IMR-90 (cell line): ENCODE measurements at regions not wholly inside any gene's neighbourhood (a gene's known extent, or its start where the extent isn't known, plus 50 kb on each side); places are given as distances from the start of the nearest gene placed in this dataset.

Experiments
- ATAC-seq: fragments of 200-7000 bp; cut with Tn5 transposase; 2 replicates; pipeline ENCODE4 v1.9.1; 2020; ENCODE audit warnings: low read depth, mild to moderate bottlenecking, moderate library complexity
- BruUV-seq: library from RNA; stranded (reverse); fragments of 400-500 nt; replicated peaks from 2 replicates; lab custom pipeline; 2021; lab: Mats Ljungman, UMichigan
- CTCF ChIA-PET: fragments of 300-600 bp; formaldehyde crosslinking; extraction: SDS; loops from one replicate; lab custom pipeline; 2021; ENCODE audit warnings: antibody characterized with exemption; lab: Yijun Ruan, JAX
- POLR2A ChIA-PET: fragments of 300-600 bp; sonication (Branson Sonifier 250); formaldehyde crosslinking; loops from one replicate; lab custom pipeline; 2022; ENCODE audit warnings: antibody characterized with exemption; ENCODE audit not compliant: unreplicated experiment; lab: Charles Lee
- DNase-seq: peaks from one replicate; pipeline ENCODE4 v3.0.0; 2013
- H2AFZ ChIP-seq: replicated peaks from 2 replicates; pipeline ENCODE3; 2013; ENCODE audit warnings: low read length, mild to moderate bottlenecking; ENCODE audit not compliant: poor library complexity
- H2AK5ac ChIP-seq: 2 replicates; pipeline ENCODE4 v1.6.1; 2013; ENCODE audit warnings: low read depth, low read length, inconsistent platforms
- H2AK9ac ChIP-seq: replicated peaks from 2 replicates; pipeline ENCODE3; 2013; ENCODE audit warnings: mild to moderate bottlenecking, low read depth, low read length, moderate library complexity; ENCODE audit not compliant: poor library complexity
- H2BK120ac ChIP-seq: 2 replicates; pipeline ENCODE4 v1.6.1; 2013; ENCODE audit warnings: low read depth, low read length, inconsistent platforms
- H2BK15ac ChIP-seq: 3 replicates; pipeline ENCODE4 v1.6.1; 2013; ENCODE audit warnings: low read depth, low read length, inconsistent platforms
- H2BK20ac ChIP-seq: 2 replicates; pipeline ENCODE4 v1.6.1; 2013; ENCODE audit warnings: low read depth, mild to moderate bottlenecking, inconsistent platforms, low read length, moderate library complexity
- H2BK5ac ChIP-seq: 2 replicates; pipeline ENCODE4 v1.6.1; 2013; ENCODE audit warnings: mild to moderate bottlenecking, low read depth, low read length, inconsistent platforms; ENCODE audit not compliant: poor library complexity, severe bottlenecking
- H3K14ac ChIP-seq: replicated peaks from 2 replicates; pipeline ENCODE4 v1.6.1; 2013; ENCODE audit warnings: low read depth, low read length, inconsistent platforms
- H3K18ac ChIP-seq: 2 replicates; pipeline ENCODE4 v1.6.1; 2013; ENCODE audit warnings: low read depth, low read length, control low read depth
- H3K23ac ChIP-seq: 2 replicates; pipeline ENCODE4 v1.6.1; 2013; ENCODE audit warnings: low read depth, low read length, inconsistent platforms
- H3K27ac ChIP-seq: 2 replicates; pipeline ENCODE4 v1.5.1; 2013; ENCODE audit warnings: mild to moderate bottlenecking, control low read depth, low read length; ENCODE audit not compliant: insufficient read depth
- H3K27me3 ChIP-seq: 2 replicates; pipeline ENCODE4 v1.6.1; 2013; ENCODE audit warnings: low read length; ENCODE audit not compliant: control insufficient read depth, insufficient read depth
- H3K36me3 ChIP-seq: 2 replicates; pipeline ENCODE4 v1.6.1; 2013; ENCODE audit warnings: low read length, mixed read lengths; ENCODE audit not compliant: control insufficient read depth, insufficient read depth
- H3K4ac ChIP-seq: 2 replicates; pipeline ENCODE4 v1.6.1; 2013; ENCODE audit warnings: low read depth, low read length, inconsistent platforms
- H3K4me1 ChIP-seq: 2 replicates; pipeline ENCODE4 v1.6.1; 2013; ENCODE audit warnings: low read length, mixed read lengths; ENCODE audit not compliant: control insufficient read depth, insufficient read depth
- H3K4me2 ChIP-seq: 2 replicates; pipeline ENCODE4 v1.6.1; 2013; ENCODE audit warnings: low read depth, mild to moderate bottlenecking, control low read depth, low read length, moderate library complexity
- H3K4me3 ChIP-seq: 2 replicates; pipeline ENCODE4 v1.5.1; 2013; ENCODE audit warnings: low read depth, mild to moderate bottlenecking, control low read depth, low read length, moderate library complexity; ENCODE audit not compliant: insufficient read depth
- H3K56ac ChIP-seq: 2 replicates; pipeline ENCODE4 v1.6.1; 2013; ENCODE audit warnings: low read length, inconsistent platforms; ENCODE audit not compliant: insufficient read depth; ENCODE audit errors: extremely low read depth
- H3K79me1 ChIP-seq, 2 experiments: 2 replicates each; pipeline ENCODE4 v1.6.1; 2013; ENCODE audit warnings: low read length in 2 of 2, inconsistent platforms in 1 of 2, low read depth in 1 of 2
- H3K9ac ChIP-seq: 2 replicates; pipeline ENCODE4 v1.6.1; 2013; ENCODE audit warnings: low read depth, low read length, control low read depth
- H3K9me1 ChIP-seq: 2 replicates; pipeline ENCODE4 v1.6.1; 2013; ENCODE audit warnings: low read length, inconsistent platforms; ENCODE audit not compliant: insufficient read depth
- H3K9me3 ChIP-seq: 2 replicates; pipeline ENCODE4 v1.6.1; 2013; ENCODE audit warnings: low read length; ENCODE audit not compliant: control insufficient read depth, insufficient read depth
- H4K20me1 ChIP-seq: 2 replicates; pipeline ENCODE4 v1.6.1; 2013; ENCODE audit warnings: low read length, inconsistent platforms; ENCODE audit not compliant: insufficient read depth
- H4K5ac ChIP-seq: 2 replicates; pipeline ENCODE4 v1.6.1; 2013; ENCODE audit warnings: mild to moderate bottlenecking, low read depth, low read length, control low read depth
- H4K8ac ChIP-seq, 2 experiments: 2 replicates each; pipeline ENCODE4 v1.6.1; 2013; ENCODE audit warnings: low read depth in 2 of 2, low read length in 2 of 2, control low read depth in 1 of 2, inconsistent platforms in 1 of 2
- H4K91ac ChIP-seq: 2 replicates; pipeline ENCODE4 v1.6.1; 2013; ENCODE audit warnings: low read depth, low read length, inconsistent platforms; ENCODE audit not compliant: insufficient read depth
- CEBPB ChIP-seq: IDR thresholded peaks from 2 replicates; pipeline ENCODE4 v1.6.1; 2012; ENCODE audit warnings: low read depth, low read length, improper control_type of control experiment
- CHD1 ChIP-seq: IDR thresholded peaks from 2 replicates; pipeline ENCODE4 v1.6.1; 2012; ENCODE audit warnings: low read depth, low read length, improper control_type of control experiment
- MAFK ChIP-seq: IDR thresholded peaks from 2 replicates; pipeline ENCODE4 v1.6.1; 2012; ENCODE audit warnings: low read depth, low read length, improper control_type of control experiment
- MXI1 ChIP-seq: IDR thresholded peaks from 2 replicates; pipeline ENCODE4 v1.6.1; 2012; ENCODE audit warnings: low read depth, mild to moderate bottlenecking, low read length, moderate library complexity, borderline replicate concordance
- NFE2L2 ChIP-seq: fragments of 150-350 bp; IDR thresholded peaks from 2 replicates; pipeline ENCODE4 v1.6.1; 2016; ENCODE audit warnings: low read depth, mild to moderate bottlenecking, low read length
- POLR2A ChIP-seq: IDR thresholded peaks from 2 replicates; pipeline ENCODE4 v1.6.1; 2012; ENCODE audit warnings: mild to moderate bottlenecking, low read depth, low read length
- RFX5 ChIP-seq: IDR thresholded peaks from 2 replicates; pipeline ENCODE4 v1.8.0; 2012; ENCODE audit warnings: low read depth, mild to moderate bottlenecking, low read length, moderate library complexity
- WGBS, 2 experiments: methylation state at CpG; one replicate each; pipeline versions ENCODE4 v1.1.5 to v1.1.7; 2013; ENCODE audit warnings: missing lambda C conversion rate in 2 of 2; ENCODE audit not compliant: insufficient read length in 1 of 2; ENCODE audit errors: extremely low coverage in 2 of 2; 5-methylcytosine and 5-hydroxymethylcytosine counted together
- dilution Hi-C: fragments of 300-500 bp; cut with HindIII; formaldehyde crosslinking; loops from one replicate; pipeline ENCODE4 v1.14.3; 2018; ENCODE audit warnings: low sequenced_read_pairs; ENCODE audit not compliant: unreplicated experiment
- in situ Hi-C: fragments of 300-500 bp; cut with MboI; formaldehyde crosslinking; loops from 3 replicates; pipeline ENCODE4 v1.14.3; 2019; ENCODE audit warnings: low sequenced_read_pairs, inconsistent platforms, mixed read lengths
- intact Hi-C: fragments of 100-400 bp; cut with micrococcal nuclease; formaldehyde crosslinking; loops from 2 replicates; pipeline ENCODE4 v1.10.0; 2022
- TF ChIP-seq, protein P1 (sequence below): fragments of 150-350 bp; IDR thresholded peaks from 2 replicates; pipeline ENCODE4 v1.6.1; 2017; ENCODE audit warnings: mild to moderate bottlenecking, antibody characterized with exemption, low read length, low read depth
- TF ChIP-seq, protein P2 (sequence below): fragments of 150-350 bp; IDR thresholded peaks from 2 replicates; pipeline ENCODE4 v1.6.1; 2016; ENCODE audit warnings: low read depth, mild to moderate bottlenecking, low read length, moderate library complexity, borderline replicate concordance
- TF ChIP-seq, protein P3 (sequence below): conservative IDR thresholded peaks from 2 replicates; pipeline ENCODE4 v1.5.1; 2012; ENCODE audit warnings: mild to moderate bottlenecking, low read depth, low read length, improper control_type of control experiment

DNA sequence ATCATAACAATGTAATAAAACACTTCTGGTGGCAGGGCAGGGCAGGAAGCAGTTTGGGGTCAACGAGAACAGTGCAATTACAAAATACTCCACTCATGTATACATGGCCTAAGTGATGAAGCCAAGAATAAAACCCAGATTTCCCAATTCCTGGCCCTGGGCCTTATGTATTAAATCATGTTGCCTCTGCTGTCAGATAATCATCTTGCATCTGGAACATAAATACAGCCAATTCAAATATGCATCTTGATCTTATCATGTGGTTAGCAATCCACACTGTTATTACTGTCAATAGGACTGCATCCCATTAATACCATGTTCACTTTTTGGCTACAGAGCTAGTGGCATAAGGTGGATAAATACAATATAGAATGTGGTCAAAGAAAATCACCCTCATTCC lies 186.5 kb upstream of the SLC25A13 start:
- ChIA-PET CTCF (no interaction called here), POLR2A (interaction anchor here (0.6 kb wide), 1 partner anchor 1727 kb away, joined by 3 read pairs; no protein-coding TSS in a partner anchor)
- ATAC-seq: no peak
- Histone ChIP-seq H3K79me1 (no peaks in the 10 kb centered on the region), H3K4me3 (no peak overlapping the region), H4K20me1 (no peaks in the 10 kb centered on the region), H4K8ac (no peak overlapping the region), H3K4ac (no peak overlapping the region), H2BK15ac (no peak overlapping the region), H2AK5ac (no peak overlapping the region), H3K9me3 (no peaks in the 10 kb centered on the region), H2BK20ac (no peak overlapping the region), H3K4me2 (no peak overlapping the region), H3K36me3 (no peaks in the 10 kb centered on the region), H2BK120ac (no peak overlapping the region), H3K9me1 (no peaks in the 10 kb centered on the region), H2AK9ac (no peak overlapping the region), H4K91ac (no peak overlapping the region), H3K4me1 (no peaks in the 10 kb centered on the region), H3K56ac (no peak overlapping the region), H3K27ac (no peak overlapping the region), H2BK5ac (no peak overlapping the region), H2AFZ (no peak overlapping the region), H4K5ac (no peak overlapping the region), H3K18ac (no peak overlapping the region), H3K14ac (no peak overlapping the region), H3K9ac (no peak overlapping the region), H3K23ac (no peak overlapping the region), H3K27me3 (no peaks in the 10 kb centered on the region)
- no peak for DNase-seq
- intact Hi-C loops: no loop called here
- no TSS peak for BruUV-seq
- TF ChIP-seq, protein P1, sequence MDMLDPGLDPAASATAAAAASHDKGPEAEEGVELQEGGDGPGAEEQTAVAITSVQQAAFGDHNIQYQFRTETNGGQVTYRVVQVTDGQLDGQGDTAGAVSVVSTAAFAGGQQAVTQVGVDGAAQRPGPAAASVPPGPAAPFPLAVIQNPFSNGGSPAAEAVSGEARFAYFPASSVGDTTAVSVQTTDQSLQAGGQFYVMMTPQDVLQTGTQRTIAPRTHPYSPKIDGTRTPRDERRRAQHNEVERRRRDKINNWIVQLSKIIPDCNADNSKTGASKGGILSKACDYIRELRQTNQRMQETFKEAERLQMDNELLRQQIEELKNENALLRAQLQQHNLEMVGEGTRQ: no peak
- TF ChIP-seq, protein P2, sequence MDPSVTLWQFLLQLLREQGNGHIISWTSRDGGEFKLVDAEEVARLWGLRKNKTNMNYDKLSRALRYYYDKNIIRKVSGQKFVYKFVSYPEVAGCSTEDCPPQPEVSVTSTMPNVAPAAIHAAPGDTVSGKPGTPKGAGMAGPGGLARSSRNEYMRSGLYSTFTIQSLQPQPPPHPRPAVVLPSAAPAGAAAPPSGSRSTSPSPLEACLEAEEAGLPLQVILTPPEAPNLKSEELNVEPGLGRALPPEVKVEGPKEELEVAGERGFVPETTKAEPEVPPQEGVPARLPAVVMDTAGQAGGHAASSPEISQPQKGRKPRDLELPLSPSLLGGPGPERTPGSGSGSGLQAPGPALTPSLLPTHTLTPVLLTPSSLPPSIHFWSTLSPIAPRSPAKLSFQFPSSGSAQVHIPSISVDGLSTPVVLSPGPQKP: no peak
- TF ChIP-seq, protein P3, sequence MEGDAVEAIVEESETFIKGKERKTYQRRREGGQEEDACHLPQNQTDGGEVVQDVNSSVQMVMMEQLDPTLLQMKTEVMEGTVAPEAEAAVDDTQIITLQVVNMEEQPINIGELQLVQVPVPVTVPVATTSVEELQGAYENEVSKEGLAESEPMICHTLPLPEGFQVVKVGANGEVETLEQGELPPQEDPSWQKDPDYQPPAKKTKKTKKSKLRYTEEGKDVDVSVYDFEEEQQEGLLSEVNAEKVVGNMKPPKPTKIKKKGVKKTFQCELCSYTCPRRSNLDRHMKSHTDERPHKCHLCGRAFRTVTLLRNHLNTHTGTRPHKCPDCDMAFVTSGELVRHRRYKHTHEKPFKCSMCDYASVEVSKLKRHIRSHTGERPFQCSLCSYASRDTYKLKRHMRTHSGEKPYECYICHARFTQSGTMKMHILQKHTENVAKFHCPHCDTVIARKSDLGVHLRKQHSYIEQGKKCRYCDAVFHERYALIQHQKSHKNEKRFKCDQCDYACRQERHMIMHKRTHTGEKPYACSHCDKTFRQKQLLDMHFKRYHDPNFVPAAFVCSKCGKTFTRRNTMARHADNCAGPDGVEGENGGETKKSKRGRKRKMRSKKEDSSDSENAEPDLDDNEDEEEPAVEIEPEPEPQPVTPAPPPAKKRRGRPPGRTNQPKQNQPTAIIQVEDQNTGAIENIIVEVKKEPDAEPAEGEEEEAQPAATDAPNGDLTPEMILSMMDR: no peak
- TF ChIP-seq NFE2L2 (no peak), MXI1 (no peak), RFX5 (no peak), MAFK (no peak), CHD1 (no peak), POLR2A (no peak), CEBPB (no peak)
- dilution Hi-C loops: no loop called here
- in situ Hi-C loops: no loop called here
- no CpG with 5 or more reads among the region's 1 CpG for WGBS, 2 experiments
